ENCODE measurements at regions not wholly inside any gene's neighbourhood (a gene's known extent, or its start where the extent isn't known, plus 50 kb on each side); places are given as distances from the start of the nearest gene placed in this dataset.

- no peak overlapping the region for H3K4me3 ChIP-seq (ENCODE audit: low read depth, low read length)
- TF ChIP-seq CTCF (IDR thresholded peaks at IDR 0.05; ENCODE audit: insufficient read depth, low read length) = no peak
- no peak for DNase-seq (ENCODE audit: low read depth)
Observed at GRCh38 chr18:77862066-77862757, 612.6 kb downstream of the GALR1 start.

GRCh38 chr18:77865853-77866252, 616.2 kb downstream of the GALR1 start:
- no peak for TF ChIP-seq CTCF (IDR thresholded peaks at IDR 0.05; ENCODE audit: insufficient read depth, low read length)
- no peak overlapping the region for H3K4me3 ChIP-seq (ENCODE audit: low read depth, low read length)
- no peak for DNase-seq (ENCODE audit: low read depth)

GRCh38 chr18:77866351-77866750, 616.7 kb downstream of the GALR1 start:
- TF ChIP-seq CTCF (IDR thresholded peaks at IDR 0.05; ENCODE audit: insufficient read depth, low read length) = no peak
- no peak for DNase-seq (ENCODE audit: low read depth)
- no peak overlapping the region for H3K4me3 ChIP-seq (ENCODE audit: low read depth, low read length)

DNA sequence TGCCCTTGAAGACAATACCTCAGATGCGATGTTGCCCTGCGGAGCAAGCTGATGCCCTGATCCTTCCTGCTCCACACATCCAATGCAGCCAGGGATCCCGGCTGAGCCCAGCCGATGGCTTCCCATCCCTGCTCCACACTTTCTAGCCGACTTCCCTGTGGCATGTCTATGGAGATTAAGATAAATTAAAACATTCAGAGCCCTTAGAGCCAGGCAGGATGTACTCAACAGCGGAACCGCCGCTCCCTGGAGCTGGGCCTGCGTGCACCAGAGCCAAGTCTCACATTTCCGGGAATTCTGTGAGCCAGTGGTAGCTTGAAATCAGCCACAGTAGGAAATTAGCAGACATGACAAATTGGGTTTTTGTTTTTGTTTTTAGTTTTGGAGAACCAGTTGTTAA, 620.6 kb downstream of the GALR1 start:
- H3K4me3 ChIP-seq (ENCODE audit: low read depth, low read length) = no peak overlapping the region
- DNase-seq (ENCODE audit: low read depth) = no peak
- no peak for TF ChIP-seq CTCF (IDR thresholded peaks at IDR 0.05; ENCODE audit: insufficient read depth, low read length)

DNA sequence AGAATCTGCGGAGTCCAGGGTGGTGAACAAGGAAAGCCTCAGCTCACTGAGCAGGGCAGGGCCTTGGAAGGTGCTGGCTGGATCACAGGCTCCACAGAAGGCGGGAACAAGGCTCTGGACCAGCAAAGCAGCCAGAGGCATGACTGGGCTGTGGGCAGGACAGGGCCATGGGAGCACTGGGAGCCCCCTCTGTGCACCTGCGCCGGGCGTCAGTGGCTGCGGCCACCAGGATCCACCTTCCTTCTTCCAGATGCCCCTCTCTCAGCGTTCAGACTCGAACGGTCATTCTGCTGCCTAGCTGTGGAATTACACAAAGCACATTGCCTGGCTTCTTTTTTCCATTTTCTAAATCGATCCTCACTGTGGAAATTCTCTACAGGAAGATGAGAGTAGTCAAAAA, 621.2 kb downstream of the GALR1 start:
- no peak overlapping the region for H3K4me3 ChIP-seq (ENCODE audit: low read depth, low read length)
- TF ChIP-seq CTCF (IDR thresholded peaks at IDR 0.05; ENCODE audit: insufficient read depth, low read length) = no peak
- DNase-seq (ENCODE audit: low read depth) = no peak

- H3K4me3 ChIP-seq (ENCODE audit: low read depth, low read length) = no peak overlapping the region
- TF ChIP-seq CTCF (IDR thresholded peaks at IDR 0.05; ENCODE audit: insufficient read depth, low read length) = no peak
- no peak for DNase-seq (ENCODE audit: low read depth)
Observed at GRCh38 chr18:77872166-77872565, 622.5 kb downstream of the GALR1 start.

- no peak for TF ChIP-seq CTCF (IDR thresholded peaks at IDR 0.05; ENCODE audit: insufficient read depth, low read length)
- H3K4me3 ChIP-seq (ENCODE audit: low read depth, low read length) = no peak overlapping the region
- DNase-seq (ENCODE audit: low read depth) = no peak
Observed at GRCh38 chr18:77876319-77876865, 626.7 kb downstream of the GALR1 start.

Data from fibroblast of the aortic adventitia (primary cell).